ENCODE measurements at regions not wholly inside any gene's neighbourhood (a gene's known extent, or its start where the extent isn't known, plus 50 kb on each side); places are given as distances from the start of the nearest gene placed in this dataset.
"Not testable (repeated sequence)": the region's sequence is repeated elsewhere in the genome, so short reads cannot be mapped to it uniquely, and the experiment has no call there.

GRCh38 chr3:1456781-1457311, 364.0 kb downstream of the CNTN6 start:
- H3K4me1 Mint-ChIP-seq, result no peaks in the 10 kb centered on the region
- intact Hi-C loops (cut with micrococcal nuclease), result no loop called here
- DNase-seq (no peak), ATAC-seq (ENCODE audit: low read depth) (no peak)
- H3K27me3 Mint-ChIP-seq, result no peaks in the 10 kb centered on the region
- TF ChIP-seq CTCF (IDR thresholded peaks at IDR 0.05), result no peak
- no peaks in the 10 kb centered on the region for H3K36me3 Mint-ChIP-seq (ENCODE audit: low read depth)
- H3K9me3 Mint-ChIP-seq, result peaks cover 2% of the 10 kb centered on the region
- H3K27ac Mint-ChIP-seq, result no peak overlapping the region
- ChIA-PET CTCF (no interaction called here), POLR2A (no interaction called here)
- H3K4me3 Mint-ChIP-seq, result no peak overlapping the region

GRCh38 chr3:1462371-1462770, 369.5 kb downstream of the CNTN6 start:
- ATAC-seq (ENCODE audit: low read depth) (no peak), DNase-seq (no peak)
- Mint-ChIP-seq H3K4me3 (no peak overlapping the region), H3K36me3 (ENCODE audit: low read depth) (no peaks in the 10 kb centered on the region), H3K27me3 (no peaks in the 10 kb centered on the region), H3K4me1 (no peaks in the 10 kb centered on the region), H3K27ac (no peak overlapping the region), H3K9me3 (peaks cover 2% of the 10 kb centered on the region)
- no peak for TF ChIP-seq CTCF (IDR thresholded peaks at IDR 0.05)
- intact Hi-C loops (cut with micrococcal nuclease), result no loop called here
- ChIA-PET POLR2A (no interaction called here), CTCF (no interaction called here)

GRCh38 chr3:1462856-1463450, 370.1 kb downstream of the CNTN6 start:
- H3K27ac Mint-ChIP-seq, result no peak overlapping the region
- no peak for ATAC-seq (ENCODE audit: low read depth)
- ChIA-PET POLR2A (no interaction called here), CTCF (no interaction called here)
- H3K27me3 Mint-ChIP-seq, result no peaks in the 10 kb centered on the region
- no peaks in the 10 kb centered on the region for H3K4me1 Mint-ChIP-seq
- no peak for DNase-seq
- no peak overlapping the region for H3K4me3 Mint-ChIP-seq
- TF ChIP-seq CTCF (IDR thresholded peaks at IDR 0.05), result no peak
- H3K9me3 Mint-ChIP-seq, result peaks cover 2% of the 10 kb centered on the region
- intact Hi-C loops (cut with micrococcal nuclease), result no loop called here
- H3K36me3 Mint-ChIP-seq (ENCODE audit: low read depth), result no peaks in the 10 kb centered on the region

GRCh38 chr3:1465091-1465490, 372.3 kb downstream of the CNTN6 start:
- H3K4me3 Mint-ChIP-seq; H3K9me3 Mint-ChIP-seq; H3K27me3 Mint-ChIP-seq; H3K4me1 Mint-ChIP-seq; H3K27ac Mint-ChIP-seq; H3K36me3 Mint-ChIP-seq (ENCODE audit: low read depth); CTCF ChIA-PET; DNase-seq; POLR2A ChIA-PET; intact Hi-C loops (cut with micrococcal nuclease); ATAC-seq (ENCODE audit: low read depth): not testable (repeated sequence)

GRCh38 chr3:1468145-1468544, 375.3 kb downstream of the CNTN6 start:
- no peak for TF ChIP-seq CTCF (IDR thresholded peaks at IDR 0.05)
- no peak overlapping the region for H3K4me3 Mint-ChIP-seq
- no peaks in the 10 kb centered on the region for H3K36me3 Mint-ChIP-seq (ENCODE audit: low read depth)
- ChIA-PET CTCF (no interaction called here), POLR2A (interaction anchor here (0.7 kb wide), 1 partner anchor 20 kb away, joined by 3 read pairs; no protein-coding TSS in a partner anchor)
- H3K27me3 Mint-ChIP-seq, result no peaks in the 10 kb centered on the region
- no peaks in the 10 kb centered on the region for H3K4me1 Mint-ChIP-seq
- ATAC-seq (ENCODE audit: low read depth) (no peak), DNase-seq (no peak)
- intact Hi-C loops (cut with micrococcal nuclease), result no loop called here
- no peaks in the 10 kb centered on the region for H3K9me3 Mint-ChIP-seq
- H3K27ac Mint-ChIP-seq, result no peak overlapping the region

GRCh38 chr3:1469248-1469647, 376.4 kb downstream of the CNTN6 start:
- no peaks in the 10 kb centered on the region for H3K27me3 Mint-ChIP-seq
- TF ChIP-seq CTCF (IDR thresholded peaks at IDR 0.05), result no peak
- intact Hi-C loops (cut with micrococcal nuclease), result no loop called here
- H3K27ac Mint-ChIP-seq, result no peak overlapping the region
- DNase-seq (no peak), ATAC-seq (ENCODE audit: low read depth) (no peak)
- no peaks in the 10 kb centered on the region for H3K9me3 Mint-ChIP-seq
- CTCF ChIA-PET, result no interaction called here
- no peaks in the 10 kb centered on the region for H3K36me3 Mint-ChIP-seq (ENCODE audit: low read depth)
- POLR2A ChIA-PET, result no interaction called here
- no peak overlapping the region for H3K4me3 Mint-ChIP-seq
- H3K4me1 Mint-ChIP-seq, result no peaks in the 10 kb centered on the region
